ENCODE measurements at regions not wholly inside any gene's neighbourhood (a gene's known extent, or its start where the extent isn't known, plus 50 kb on each side); places are given as distances from the start of the nearest gene placed in this dataset.

GRCh38 chr19:33905473-33905936 is 108.8 kb downstream of the KCTD15 start:
- TF ChIP-seq CTCF (conservative IDR thresholded peaks at IDR 0.05 in 1 of 2, IDR thresholded peaks at IDR 0.05 in 1 of 2; ENCODE audit: low read depth in 1 of 2, low read length in 2 of 2): no peak
- peak; percentile 31 for TF ChIP-seq EZH2 (IDR thresholded peaks at IDR 0.05; ENCODE audit: low read length, missing control alignments)

Data from fibroblast of lung (primary cell).